IMR-90 (cell line): ENCODE measurements at regions not wholly inside any gene's neighbourhood (a gene's known extent, or its start where the extent isn't known, plus 50 kb on each side); places are given as distances from the start of the nearest gene placed in this dataset.

Experiments used
- ATAC-seq: fragments of 200-7000 bp; cut with Tn5 transposase; 2 replicates; pipeline ENCODE4 v1.9.1; 2020; ENCODE audit warnings: low read depth, mild to moderate bottlenecking, moderate library complexity
- BruUV-seq: library from RNA; stranded (reverse); fragments of 400-500 nt; replicated peaks from 2 replicates; lab custom pipeline; 2021; lab: Mats Ljungman, UMichigan
- CTCF ChIA-PET: fragments of 300-600 bp; formaldehyde crosslinking; extraction: SDS; loops from one replicate; lab custom pipeline; 2021; ENCODE audit warnings: antibody characterized with exemption; lab: Yijun Ruan, JAX
- POLR2A ChIA-PET: fragments of 300-600 bp; sonication (Branson Sonifier 250); formaldehyde crosslinking; loops from one replicate; lab custom pipeline; 2022; ENCODE audit warnings: antibody characterized with exemption; ENCODE audit not compliant: unreplicated experiment; lab: Charles Lee
- DNase-seq: peaks from one replicate; pipeline ENCODE4 v3.0.0; 2013
- H2AFZ ChIP-seq: replicated peaks from 2 replicates; pipeline ENCODE3; 2013; ENCODE audit warnings: low read length, mild to moderate bottlenecking; ENCODE audit not compliant: poor library complexity
- H2AK5ac ChIP-seq: 2 replicates; pipeline ENCODE4 v1.6.1; 2013; ENCODE audit warnings: low read depth, low read length, inconsistent platforms
- H2AK9ac ChIP-seq: replicated peaks from 2 replicates; pipeline ENCODE3; 2013; ENCODE audit warnings: mild to moderate bottlenecking, low read depth, low read length, moderate library complexity; ENCODE audit not compliant: poor library complexity
- H2BK120ac ChIP-seq: 2 replicates; pipeline ENCODE4 v1.6.1; 2013; ENCODE audit warnings: low read depth, low read length, inconsistent platforms
- H2BK15ac ChIP-seq: 3 replicates; pipeline ENCODE4 v1.6.1; 2013; ENCODE audit warnings: low read depth, low read length, inconsistent platforms
- H2BK20ac ChIP-seq: 2 replicates; pipeline ENCODE4 v1.6.1; 2013; ENCODE audit warnings: low read depth, mild to moderate bottlenecking, inconsistent platforms, low read length, moderate library complexity
- H2BK5ac ChIP-seq: 2 replicates; pipeline ENCODE4 v1.6.1; 2013; ENCODE audit warnings: mild to moderate bottlenecking, low read depth, low read length, inconsistent platforms; ENCODE audit not compliant: poor library complexity, severe bottlenecking
- H3K14ac ChIP-seq: replicated peaks from 2 replicates; pipeline ENCODE4 v1.6.1; 2013; ENCODE audit warnings: low read depth, low read length, inconsistent platforms
- H3K18ac ChIP-seq: 2 replicates; pipeline ENCODE4 v1.6.1; 2013; ENCODE audit warnings: low read depth, low read length, control low read depth
- H3K23ac ChIP-seq: 2 replicates; pipeline ENCODE4 v1.6.1; 2013; ENCODE audit warnings: low read depth, low read length, inconsistent platforms
- H3K27ac ChIP-seq: 2 replicates; pipeline ENCODE4 v1.5.1; 2013; ENCODE audit warnings: mild to moderate bottlenecking, control low read depth, low read length; ENCODE audit not compliant: insufficient read depth
- H3K27me3 ChIP-seq: 2 replicates; pipeline ENCODE4 v1.6.1; 2013; ENCODE audit warnings: low read length; ENCODE audit not compliant: control insufficient read depth, insufficient read depth
- H3K36me3 ChIP-seq: 2 replicates; pipeline ENCODE4 v1.6.1; 2013; ENCODE audit warnings: low read length, mixed read lengths; ENCODE audit not compliant: control insufficient read depth, insufficient read depth
- H3K4ac ChIP-seq: 2 replicates; pipeline ENCODE4 v1.6.1; 2013; ENCODE audit warnings: low read depth, low read length, inconsistent platforms
- H3K4me1 ChIP-seq: 2 replicates; pipeline ENCODE4 v1.6.1; 2013; ENCODE audit warnings: low read length, mixed read lengths; ENCODE audit not compliant: control insufficient read depth, insufficient read depth
- H3K4me2 ChIP-seq: 2 replicates; pipeline ENCODE4 v1.6.1; 2013; ENCODE audit warnings: low read depth, mild to moderate bottlenecking, control low read depth, low read length, moderate library complexity
- H3K4me3 ChIP-seq: 2 replicates; pipeline ENCODE4 v1.5.1; 2013; ENCODE audit warnings: low read depth, mild to moderate bottlenecking, control low read depth, low read length, moderate library complexity; ENCODE audit not compliant: insufficient read depth
- H3K56ac ChIP-seq: 2 replicates; pipeline ENCODE4 v1.6.1; 2013; ENCODE audit warnings: low read length, inconsistent platforms; ENCODE audit not compliant: insufficient read depth; ENCODE audit errors: extremely low read depth
- H3K79me1 ChIP-seq, 2 experiments: 2 replicates each; pipeline ENCODE4 v1.6.1; 2013; ENCODE audit warnings: low read length in 2 of 2, inconsistent platforms in 1 of 2, low read depth in 1 of 2
- H3K9ac ChIP-seq: 2 replicates; pipeline ENCODE4 v1.6.1; 2013; ENCODE audit warnings: low read depth, low read length, control low read depth
- H3K9me1 ChIP-seq: 2 replicates; pipeline ENCODE4 v1.6.1; 2013; ENCODE audit warnings: low read length, inconsistent platforms; ENCODE audit not compliant: insufficient read depth
- H3K9me3 ChIP-seq: 2 replicates; pipeline ENCODE4 v1.6.1; 2013; ENCODE audit warnings: low read length; ENCODE audit not compliant: control insufficient read depth, insufficient read depth
- H4K20me1 ChIP-seq: 2 replicates; pipeline ENCODE4 v1.6.1; 2013; ENCODE audit warnings: low read length, inconsistent platforms; ENCODE audit not compliant: insufficient read depth
- H4K5ac ChIP-seq: 2 replicates; pipeline ENCODE4 v1.6.1; 2013; ENCODE audit warnings: mild to moderate bottlenecking, low read depth, low read length, control low read depth
- H4K8ac ChIP-seq, 2 experiments: 2 replicates each; pipeline ENCODE4 v1.6.1; 2013; ENCODE audit warnings: low read depth in 2 of 2, low read length in 2 of 2, control low read depth in 1 of 2, inconsistent platforms in 1 of 2
- H4K91ac ChIP-seq: 2 replicates; pipeline ENCODE4 v1.6.1; 2013; ENCODE audit warnings: low read depth, low read length, inconsistent platforms; ENCODE audit not compliant: insufficient read depth
- BHLHE40 ChIP-seq: fragments of 150-350 bp; IDR thresholded peaks from 2 replicates; pipeline ENCODE4 v1.6.1; 2016; ENCODE audit warnings: mild to moderate bottlenecking, low read depth, low read length
- CEBPB ChIP-seq: IDR thresholded peaks from 2 replicates; pipeline ENCODE4 v1.6.1; 2012; ENCODE audit warnings: low read depth, low read length, improper control_type of control experiment
- CHD1 ChIP-seq: IDR thresholded peaks from 2 replicates; pipeline ENCODE4 v1.6.1; 2012; ENCODE audit warnings: low read depth, low read length, improper control_type of control experiment
- CTCF ChIP-seq: conservative IDR thresholded peaks from 2 replicates; pipeline ENCODE4 v1.5.1; 2012; ENCODE audit warnings: mild to moderate bottlenecking, low read depth, low read length, improper control_type of control experiment
- ELK1 ChIP-seq: fragments of 150-350 bp; IDR thresholded peaks from 2 replicates; pipeline ENCODE4 v1.6.1; 2016; ENCODE audit warnings: low read depth, mild to moderate bottlenecking, low read length, moderate library complexity, borderline replicate concordance
- FOS ChIP-seq: fragments of 150-350 bp; IDR thresholded peaks from 2 replicates; pipeline ENCODE4 v1.6.1; 2016; ENCODE audit warnings: low read depth, low read length
- MAZ ChIP-seq: IDR thresholded peaks from 2 replicates; pipeline ENCODE4 v1.6.1; 2012; ENCODE audit warnings: low read depth, mild to moderate bottlenecking, low read length, improper control_type of control experiment, moderate library complexity, borderline replicate concordance
- MXI1 ChIP-seq: IDR thresholded peaks from 2 replicates; pipeline ENCODE4 v1.6.1; 2012; ENCODE audit warnings: low read depth, mild to moderate bottlenecking, low read length, moderate library complexity, borderline replicate concordance
- RAD21 ChIP-seq: IDR thresholded peaks from 2 replicates; pipeline ENCODE4 v1.6.1; 2012; ENCODE audit warnings: low read length, improper control_type of control experiment
- RCOR1 ChIP-seq: IDR thresholded peaks from 2 replicates; pipeline ENCODE4 v1.6.1; 2012; ENCODE audit warnings: mild to moderate bottlenecking, low read length, improper control_type of control experiment; ENCODE audit not compliant: insufficient replicate concordance
- RFX5 ChIP-seq: IDR thresholded peaks from 2 replicates; pipeline ENCODE4 v1.8.0; 2012; ENCODE audit warnings: low read depth, mild to moderate bottlenecking, low read length, moderate library complexity
- USF2 ChIP-seq: fragments of 150-350 bp; IDR thresholded peaks from 2 replicates; pipeline ENCODE4 v1.6.1; 2017; ENCODE audit warnings: mild to moderate bottlenecking, antibody characterized with exemption, low read length, low read depth
- WGBS, 2 experiments: methylation state at CpG; one replicate each; pipeline versions ENCODE4 v1.1.5 to v1.1.7; 2013; ENCODE audit warnings: missing lambda C conversion rate in 2 of 2; ENCODE audit not compliant: insufficient read length in 1 of 2; ENCODE audit errors: extremely low coverage in 2 of 2; 5-methylcytosine and 5-hydroxymethylcytosine counted together
- dilution Hi-C: fragments of 300-500 bp; cut with HindIII; formaldehyde crosslinking; loops from one replicate; pipeline ENCODE4 v1.14.3; 2018; ENCODE audit warnings: low sequenced_read_pairs; ENCODE audit not compliant: unreplicated experiment
- in situ Hi-C: fragments of 300-500 bp; cut with MboI; formaldehyde crosslinking; loops from 3 replicates; pipeline ENCODE4 v1.14.3; 2019; ENCODE audit warnings: low sequenced_read_pairs, inconsistent platforms, mixed read lengths
- intact Hi-C: fragments of 100-400 bp; cut with micrococcal nuclease; formaldehyde crosslinking; loops from 2 replicates; pipeline ENCODE4 v1.10.0; 2022

GRCh38 chr21:16086936-16087335, 357.2 kb downstream of the USP25 start:
- H2BK5ac ChIP-seq: no peak overlapping the region
- ATAC-seq (no peak), DNase-seq (no peak)
- no peaks in the 10 kb centered on the region for H3K4me1 ChIP-seq
- no peak overlapping the region for H2BK15ac ChIP-seq
- BruUV-seq: no TSS peak
- no peaks in the 10 kb centered on the region for H3K9me3 ChIP-seq
- no peak overlapping the region for H2AK5ac ChIP-seq
- no peak overlapping the region for H3K4ac ChIP-seq
- H3K56ac ChIP-seq: no peak overlapping the region
- no peaks in the 10 kb centered on the region for H3K36me3 ChIP-seq
- H4K5ac ChIP-seq: no peak overlapping the region
- H3K4me3 ChIP-seq: no peak overlapping the region
- no peaks in the 10 kb centered on the region for H3K9me1 ChIP-seq
- TF ChIP-seq RCOR1 (no peak), CEBPB (no peak), FOS (no peak), MXI1 (no peak), ELK1 (no peak), USF2 (no peak), BHLHE40 (no peak), RFX5 (no peak), MAZ (no peak), RAD21 (no peak), CTCF (no peak), CHD1 (no peak)
- H4K20me1 ChIP-seq: no peaks in the 10 kb centered on the region
- dilution Hi-C loops: no loop called here
- no peak overlapping the region for H3K14ac ChIP-seq
- no peak overlapping the region for H2BK120ac ChIP-seq
- CTCF ChIA-PET: interaction anchor here (1.6 to 2.0 kb wide), 2 partner anchors 46 to 243 kb away, joined by 3 to 6 read pairs; no protein-coding TSS in a partner anchor
- H4K91ac ChIP-seq: no peak overlapping the region
- H2BK20ac ChIP-seq: no peak overlapping the region
- in situ Hi-C loops: no loop called here
- intact Hi-C loops: loop anchor here (5.0 to 10.0 kb wide), 2 partner anchors 192 to 345 kb away; no protein-coding TSS in a partner anchor
- no peak overlapping the region for H2AFZ ChIP-seq
- H3K27me3 ChIP-seq: no peaks in the 10 kb centered on the region
- H3K23ac ChIP-seq: no peak overlapping the region
- H3K9ac ChIP-seq: no peak overlapping the region
- H2AK9ac ChIP-seq: no peak overlapping the region
- no peak overlapping the region for H3K18ac ChIP-seq
- H4K8ac ChIP-seq: no peak overlapping the region
- no CpG with 5 or more reads among the region's 2 CpGs for WGBS, 2 experiments
- H3K79me1 ChIP-seq: no peaks in the 10 kb centered on the region
- no peak overlapping the region for H3K27ac ChIP-seq
- POLR2A ChIA-PET: no interaction called here
- H3K4me2 ChIP-seq: no peak overlapping the region
